Kidney capillary endothelial cell (primary cell): ENCODE measurements at regions not wholly inside any gene's neighbourhood (a gene's known extent, or its start where the extent isn't known, plus 50 kb on each side); places are given as distances from the start of the nearest gene placed in this dataset.
A peak's percentile ranks its signal among the peaks of the same experiment; 100 is the strongest.

Experiments used
- DNase-seq: peaks from one replicate; pipeline ENCODE4 v3.0.0-alpha.2; 2018; ENCODE audit warnings: low spot score

- peak; percentile 5 for DNase-seq
Observed at GRCh38 chrX:139290310-139290709, 240.2 kb upstream of the F9 start.

DNA sequence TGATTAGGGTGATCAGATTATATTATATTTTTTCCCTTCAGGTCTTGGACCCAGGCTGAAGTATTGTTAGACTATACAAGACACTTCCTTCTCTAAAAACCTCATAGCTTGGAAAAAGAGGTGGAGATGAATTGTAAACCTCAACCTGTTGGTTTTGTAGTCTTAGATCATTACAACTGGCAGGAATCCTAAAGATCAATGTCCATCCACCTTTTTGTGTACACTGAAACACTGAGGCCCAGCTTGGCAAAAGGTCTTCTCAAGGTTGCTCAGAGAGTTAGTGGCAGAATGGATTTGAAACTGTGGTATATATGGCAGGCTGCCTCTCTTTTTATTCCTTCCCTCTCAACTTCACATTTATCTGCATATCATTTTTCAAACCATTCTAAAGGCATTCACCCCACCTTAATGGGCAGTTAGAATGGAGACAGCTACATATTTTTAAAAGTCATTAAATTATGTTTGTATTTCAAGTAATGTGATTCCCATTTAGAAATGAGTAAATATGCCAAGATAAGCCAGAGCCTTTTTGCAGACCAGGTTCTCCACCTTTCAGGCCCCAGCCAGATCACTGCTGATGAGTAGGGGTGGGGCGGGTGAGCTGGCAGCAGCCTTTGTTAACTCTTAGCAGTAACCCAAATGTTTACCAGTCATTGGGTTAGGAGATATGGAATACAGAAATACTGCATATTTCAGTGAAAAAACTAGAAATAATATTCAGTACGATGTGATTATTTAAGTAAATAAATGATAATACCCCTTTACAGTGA, 243.2 kb upstream of the F9 start:
- no peak for DNase-seq

GRCh38 chrX:139286342-139286741, 244.2 kb upstream of the F9 start:
- DNase-seq: no peak

DNA sequence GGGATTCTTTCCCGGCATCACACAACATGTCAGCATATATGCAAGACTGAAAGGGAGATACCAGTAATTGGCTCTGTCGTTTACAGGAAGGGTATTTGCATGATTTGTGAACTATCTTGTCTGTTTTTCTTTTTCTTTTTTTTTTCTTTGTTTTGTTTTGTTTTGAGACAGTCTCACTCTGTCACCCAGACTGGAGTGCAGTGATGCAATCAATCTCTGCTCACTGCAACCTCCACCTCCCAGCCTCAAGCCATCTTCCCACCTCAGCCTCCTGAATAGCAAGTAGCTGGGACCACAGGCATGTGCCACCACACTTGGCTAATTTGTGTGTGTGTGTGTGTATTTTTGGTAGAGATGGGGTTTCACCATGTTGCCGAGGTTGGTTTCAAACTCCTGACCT, 262.7 kb upstream of the F9 start:
- no peak for DNase-seq

GRCh38 chrX:139246295-139246694, 284.2 kb upstream of the F9 start:
- DNase-seq: peak; percentile 4

GRCh38 chrX:139237141-139237540, 293.4 kb upstream of the F9 start:
- DNase-seq: no peak

GRCh38 chrX:139234898-139235297, 295.6 kb upstream of the F9 start:
- no peak for DNase-seq

DNA sequence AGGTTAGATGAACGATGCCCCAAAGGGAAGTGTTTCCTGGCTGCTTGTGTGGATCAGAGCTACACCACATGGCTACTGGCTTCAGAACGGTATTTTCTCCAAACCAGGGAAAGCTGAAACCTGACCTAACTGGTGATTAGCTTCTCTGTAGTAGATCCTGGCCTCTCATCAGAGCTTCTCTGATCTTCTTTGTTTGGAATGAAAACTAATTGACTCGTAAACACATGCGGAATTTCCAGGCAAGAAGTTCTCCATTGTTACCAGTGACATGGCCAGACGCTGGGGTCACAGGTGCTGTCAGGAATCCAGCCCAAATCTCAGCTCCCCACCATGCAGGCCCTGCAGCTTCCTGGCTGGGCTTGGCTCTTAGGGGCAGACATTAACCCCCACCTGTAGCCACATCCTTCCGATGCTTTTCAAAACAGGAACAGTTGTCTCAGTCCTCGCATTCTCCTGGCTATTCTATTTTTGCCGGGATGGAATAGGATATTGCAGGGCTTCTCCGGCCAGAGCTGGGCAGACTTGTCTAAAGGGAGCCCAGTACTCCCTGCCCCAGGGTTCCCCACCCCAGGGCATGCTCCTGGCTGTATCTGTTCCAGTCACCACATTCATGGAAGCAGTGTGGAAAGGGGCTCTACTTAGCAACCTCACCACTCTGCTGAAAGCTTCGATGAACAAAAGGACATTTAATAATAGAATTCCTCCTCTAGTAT, 305.4 kb upstream of the F9 start:
- peak; percentile 21 for DNase-seq

DNA sequence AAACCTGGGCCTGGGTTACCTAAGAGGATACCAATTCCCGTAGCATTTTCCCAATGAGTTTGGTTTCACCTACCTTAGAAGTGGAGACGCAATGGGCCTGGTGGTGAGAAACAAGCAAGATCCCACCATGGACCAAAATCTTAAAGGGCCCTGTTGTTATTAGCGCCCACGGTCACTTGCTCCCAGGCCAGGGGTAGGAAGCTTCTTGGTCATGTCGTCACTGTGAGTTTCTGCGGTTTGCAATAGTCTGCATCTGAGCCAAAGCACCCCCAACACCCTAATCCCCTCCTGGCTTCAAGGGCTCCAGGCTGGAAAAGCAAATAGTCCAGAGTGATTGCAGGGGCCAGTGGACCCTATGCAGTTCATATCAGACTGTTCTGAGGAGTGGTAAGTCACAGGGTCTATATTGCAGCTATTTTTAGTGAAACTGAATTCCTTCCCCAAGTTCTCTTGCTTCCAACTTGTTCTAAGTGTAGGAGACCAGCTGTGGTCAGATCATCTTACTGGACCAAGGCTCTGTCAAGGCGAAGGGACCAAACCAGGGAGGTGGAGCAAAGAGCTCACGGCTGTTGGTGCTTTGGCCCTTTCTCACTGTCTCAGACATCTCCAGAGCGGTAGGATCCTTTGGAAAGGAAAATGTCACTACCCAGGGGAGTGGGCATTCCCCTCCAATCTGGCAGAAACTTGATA, 307.9 kb upstream of the F9 start:
- no peak for DNase-seq

DNA sequence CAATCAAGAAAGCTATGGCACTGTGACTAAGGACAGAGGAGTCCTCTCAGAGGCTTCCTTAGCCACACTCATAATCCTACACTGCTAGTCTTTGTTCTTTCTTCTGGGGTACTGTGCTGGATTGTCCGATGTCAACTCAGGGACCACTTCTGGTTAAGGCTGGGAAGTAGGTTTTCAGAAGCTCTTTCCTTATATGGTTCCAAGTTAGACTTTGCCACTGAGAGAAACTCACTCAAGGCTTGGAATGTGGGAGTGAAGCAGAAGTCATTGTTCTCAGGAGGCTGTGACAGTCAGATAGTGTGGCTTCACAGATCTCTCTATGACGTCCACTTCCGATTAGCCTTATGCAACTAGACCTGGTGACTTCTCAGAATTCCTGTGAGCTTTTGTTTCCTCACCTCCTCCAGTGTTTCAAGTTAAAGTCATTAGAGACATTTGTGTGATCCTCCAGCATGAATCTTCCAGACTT, 317.3 kb upstream of the F9 start:
- no peak for DNase-seq

- no peak for DNase-seq
Observed at GRCh38 chrX:139211568-139212182, 318.9 kb upstream of the F9 start.

- no peak for DNase-seq
Observed at GRCh38 chrX:139209342-139209741, 321.2 kb upstream of the F9 start.

DNA sequence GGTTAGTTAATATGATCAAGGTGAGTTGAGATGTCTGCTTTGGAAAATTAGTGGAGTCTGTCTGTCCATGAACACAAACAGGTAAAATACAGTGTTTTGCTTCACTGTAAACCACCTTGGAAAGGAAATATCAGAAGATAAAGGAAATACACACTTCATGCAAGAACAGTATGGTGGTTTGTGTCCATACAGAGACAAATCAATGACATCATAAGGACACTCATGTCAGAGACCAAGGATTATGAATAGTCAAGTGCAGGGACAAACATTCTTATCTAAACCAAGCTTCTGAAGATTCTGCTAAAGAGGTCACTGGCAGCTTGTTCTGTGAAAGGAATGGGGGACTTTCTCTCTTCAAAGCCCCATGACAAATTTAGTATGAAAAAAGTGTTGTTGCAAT, 322.9 kb upstream of the F9 start:
- no peak for DNase-seq

DNA sequence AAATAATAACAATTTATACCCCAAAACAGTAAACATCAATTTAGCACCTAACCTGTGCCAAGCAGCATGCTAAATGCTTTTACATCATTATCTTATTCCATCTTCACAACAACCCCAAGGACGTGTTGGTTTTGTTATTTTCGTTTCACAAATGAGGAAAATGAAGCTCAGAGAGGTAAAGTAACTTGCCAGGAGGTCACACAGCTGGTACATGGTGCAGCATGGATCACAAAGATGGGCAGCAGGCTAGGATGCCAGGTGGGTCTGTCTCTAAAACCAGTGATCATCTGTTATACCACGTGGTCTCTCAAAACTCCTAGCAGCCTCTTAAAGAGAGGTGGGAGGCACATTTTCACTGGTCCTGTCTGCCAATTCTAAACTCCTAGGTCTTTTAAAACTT, 323.6 kb upstream of the F9 start:
- no peak for DNase-seq

DNA sequence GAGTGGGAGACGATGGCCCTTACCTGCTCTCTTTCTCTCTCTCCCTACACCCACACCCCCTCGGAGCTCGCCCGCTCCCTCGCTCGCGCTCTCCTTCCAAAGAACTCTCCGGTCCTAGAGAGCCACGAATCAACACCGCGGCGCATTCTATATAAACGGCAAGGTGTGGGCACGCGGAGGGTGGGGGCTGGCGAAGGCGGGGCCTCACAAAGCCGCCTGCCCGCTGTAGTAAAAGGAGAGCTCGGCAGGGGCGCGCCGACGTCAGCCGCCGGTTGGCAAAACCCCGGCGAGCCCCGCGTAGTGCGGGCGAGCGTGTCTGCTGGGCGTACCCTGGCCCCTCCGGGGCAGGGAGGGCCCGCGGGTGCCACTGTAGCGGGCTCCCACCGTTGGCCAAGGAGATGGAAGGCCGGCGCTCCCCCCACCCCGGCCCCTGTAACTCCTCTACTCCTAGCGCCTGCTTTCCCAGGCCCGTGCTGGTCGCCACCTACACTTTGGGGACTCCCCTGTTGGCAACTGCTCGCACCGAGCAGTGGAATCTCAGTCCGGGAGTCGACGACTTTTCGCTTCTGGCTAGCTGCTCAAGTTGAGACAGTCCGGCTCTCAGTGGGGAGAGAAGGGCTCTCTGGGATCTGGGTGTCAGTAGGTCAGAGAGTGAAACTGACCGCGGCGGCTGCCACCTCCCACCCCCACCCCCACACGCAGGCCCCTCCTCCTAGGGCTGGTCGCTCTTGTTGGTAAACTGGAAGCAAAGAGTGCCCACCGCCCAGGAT, 325.5 kb upstream of the F9 start:
- DNase-seq: no peak

DNA sequence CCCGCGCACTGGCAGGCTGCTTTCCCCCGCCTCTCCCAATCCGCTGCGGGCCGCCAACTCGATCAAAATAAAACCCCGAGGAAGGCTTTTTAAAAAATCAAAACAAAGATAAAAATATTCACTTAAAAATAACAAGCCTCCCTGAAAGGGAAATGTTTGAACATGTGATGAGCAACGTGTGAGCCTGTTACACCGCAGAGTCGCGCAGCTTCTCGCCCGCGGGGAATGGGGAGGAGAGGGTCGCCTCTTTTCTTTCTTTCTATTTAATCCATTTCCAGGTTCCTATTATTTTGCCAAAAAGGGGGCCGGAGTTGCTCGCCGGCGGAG, 326.0 kb upstream of the F9 start:
- DNase-seq: no peak

DNA sequence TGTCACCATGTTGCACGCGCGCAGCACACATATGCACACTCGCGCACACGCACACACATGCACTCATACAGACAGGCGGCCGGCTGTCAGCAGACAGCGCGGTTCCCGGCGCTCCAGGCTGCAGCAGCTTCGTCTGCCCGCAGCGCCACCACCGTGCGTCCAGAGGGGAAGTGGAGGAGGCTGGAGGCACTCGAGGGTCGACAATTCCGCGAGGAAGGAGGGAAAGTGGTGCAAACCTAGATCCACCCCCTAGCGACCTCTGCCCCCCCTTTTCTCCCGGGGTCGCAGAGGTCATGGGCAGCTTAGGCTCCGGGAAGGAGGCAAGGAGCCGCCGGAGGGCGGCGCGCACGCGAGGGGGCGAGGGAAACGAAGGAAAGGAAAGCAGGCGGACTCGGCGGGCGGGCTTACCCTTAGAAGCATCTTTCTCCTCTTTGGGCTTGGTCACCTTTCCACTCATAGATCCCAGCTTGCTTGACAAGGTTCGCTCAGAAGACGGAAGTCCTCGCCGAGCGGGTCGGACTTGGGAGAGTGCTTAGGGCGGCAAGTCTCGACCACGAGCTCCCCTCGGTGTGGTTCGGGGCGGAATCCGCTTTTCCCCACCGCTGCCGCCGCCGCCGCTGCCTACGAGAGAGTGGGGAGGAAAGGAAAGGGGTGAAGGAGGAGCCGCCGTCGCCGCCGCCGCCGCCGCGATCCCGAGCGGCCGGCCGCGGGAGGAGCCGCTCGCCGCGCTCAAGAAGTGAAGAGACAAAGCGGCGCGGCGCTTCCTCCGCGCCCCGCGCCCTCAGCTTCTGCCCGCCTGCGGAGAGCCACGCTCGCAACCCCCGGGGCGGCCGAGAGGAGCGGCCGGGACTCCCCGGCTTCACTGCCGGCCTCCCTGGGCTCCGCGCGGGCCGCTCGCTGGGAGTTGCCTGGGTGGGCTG, 326.6 kb upstream of the F9 start:
- DNase-seq: no peak

DNA sequence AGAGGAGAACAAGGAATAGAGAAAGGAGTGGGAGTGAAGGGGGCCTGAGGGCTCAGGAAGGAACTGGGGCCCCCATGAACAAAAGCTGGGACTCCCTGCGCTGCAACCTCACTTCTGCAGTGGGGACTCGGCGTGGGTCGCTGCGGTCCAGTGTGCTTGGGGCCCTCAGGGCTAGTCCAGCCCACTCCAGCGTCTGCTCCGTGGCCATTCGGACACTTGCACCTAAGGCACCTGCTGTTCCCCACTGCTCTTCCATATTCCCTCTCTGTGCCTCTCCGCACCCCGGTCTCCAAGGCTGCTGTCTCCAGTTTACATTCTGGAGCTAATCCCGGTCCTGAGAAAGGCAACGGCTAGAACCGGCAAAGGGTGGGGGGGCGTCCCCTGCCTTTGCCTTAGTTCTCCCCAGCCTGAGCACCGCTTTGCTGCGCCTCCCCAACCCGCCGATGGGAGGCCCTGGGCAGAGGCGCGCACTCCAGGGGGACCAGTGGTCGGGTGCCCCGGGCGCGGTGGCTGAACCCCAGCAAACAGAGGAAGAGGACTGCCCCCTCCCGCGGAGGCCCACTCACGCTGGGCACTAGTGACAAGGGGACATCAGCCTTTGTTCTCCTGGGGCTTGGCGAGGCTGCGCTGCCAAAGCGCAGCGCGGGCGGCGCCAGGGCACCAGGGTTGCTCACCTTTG, 327.7 kb upstream of the F9 start:
- DNase-seq: no peak

GRCh38 chrX:139201924-139202323, 328.6 kb upstream of the F9 start:
- DNase-seq: no peak

DNA sequence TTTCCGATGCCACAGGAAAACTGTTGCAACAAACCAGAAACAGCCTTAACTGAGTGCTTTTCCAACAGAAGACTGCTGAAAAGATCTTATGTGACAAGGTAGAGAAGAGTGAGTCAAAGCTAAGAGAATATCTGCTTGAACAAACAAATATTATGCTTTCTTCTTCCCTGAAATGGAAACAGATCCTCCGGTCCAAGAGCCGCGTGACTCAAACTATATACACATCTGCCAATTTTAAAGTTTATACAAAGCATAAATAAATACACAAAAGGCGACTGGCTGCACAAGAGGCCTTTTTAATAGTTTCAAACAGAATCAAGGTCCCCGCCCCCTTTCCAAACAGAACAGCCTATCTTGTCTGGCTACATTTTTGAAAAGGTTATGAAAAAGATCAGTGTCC, 329.7 kb upstream of the F9 start:
- DNase-seq: no peak
